Activated CD8-positive, alpha-beta memory T cell treated with anti-CD3 and anti-CD28 coated beads for 24 hours (primary cell): ENCODE measurements at regions not wholly inside any gene's neighbourhood (a gene's known extent, or its start where the extent isn't known, plus 50 kb on each side); places are given as distances from the start of the nearest gene placed in this dataset.
"Not testable (repeated sequence)": the region's sequence is repeated elsewhere in the genome, so short reads cannot be mapped to it uniquely, and the experiment has no call there.

Experiments used
- DNase-seq: peaks from one replicate; pipeline ENCODE4 v3.0.0-alpha.2; 2020

DNA sequence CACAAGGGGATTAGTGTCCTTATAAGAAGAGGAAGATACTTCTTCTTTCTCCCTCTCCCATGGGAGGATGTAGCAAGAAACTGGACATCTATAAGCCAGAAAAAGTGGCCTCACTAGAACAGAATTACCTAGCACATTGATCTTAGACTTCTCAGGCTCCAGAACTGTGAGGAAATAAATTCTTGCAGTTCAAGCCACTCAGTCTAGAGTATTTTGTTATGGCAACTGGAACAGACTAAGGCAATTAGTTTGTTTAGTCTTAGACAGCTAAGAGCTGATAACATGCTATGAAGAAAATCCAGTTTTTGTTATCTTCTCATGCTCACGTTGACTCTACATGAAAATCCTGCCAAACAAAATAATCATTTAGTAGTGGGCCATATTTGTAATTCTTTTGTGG lies 627.6 kb upstream of the PHF14 start:
- no peak for DNase-seq

GRCh38 chr7:10355816-10356215 lies 617.9 kb upstream of the PHF14 start:
- DNase-seq, result no peak

GRCh38 chr7:10360050-10360449 lies 613.6 kb upstream of the PHF14 start:
- no peak for DNase-seq

- no peak for DNase-seq
Observed at GRCh38 chr7:10401793-10402192, 571.9 kb upstream of the PHF14 start.

DNA sequence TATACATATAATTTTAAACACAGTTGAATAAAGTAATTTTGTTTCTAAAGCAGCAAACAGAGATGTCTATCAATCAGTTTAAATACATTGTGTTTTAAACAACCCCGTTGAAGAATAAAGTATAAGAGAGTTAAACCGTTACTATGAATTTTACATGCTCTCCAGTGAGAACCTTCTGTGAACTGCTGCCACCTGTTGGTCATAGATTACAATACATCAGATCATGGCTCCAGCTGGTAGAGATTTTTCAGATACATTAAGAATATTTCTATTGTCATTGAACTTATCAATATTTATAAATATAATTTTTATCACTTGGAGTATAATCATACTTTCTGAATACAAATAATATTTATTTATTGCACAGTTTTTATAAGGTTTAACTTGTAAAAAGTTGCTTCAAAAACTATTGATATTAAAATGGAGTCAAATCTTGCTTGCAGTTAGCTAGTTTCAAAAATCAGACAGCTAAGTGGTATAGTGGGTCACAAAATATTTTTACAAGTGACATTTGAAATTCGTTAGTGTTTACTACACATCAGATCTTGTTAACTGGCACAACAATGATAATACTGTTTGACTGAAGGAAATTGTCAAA lies 561.2 kb upstream of the PHF14 start:
- no peak for DNase-seq

DNA sequence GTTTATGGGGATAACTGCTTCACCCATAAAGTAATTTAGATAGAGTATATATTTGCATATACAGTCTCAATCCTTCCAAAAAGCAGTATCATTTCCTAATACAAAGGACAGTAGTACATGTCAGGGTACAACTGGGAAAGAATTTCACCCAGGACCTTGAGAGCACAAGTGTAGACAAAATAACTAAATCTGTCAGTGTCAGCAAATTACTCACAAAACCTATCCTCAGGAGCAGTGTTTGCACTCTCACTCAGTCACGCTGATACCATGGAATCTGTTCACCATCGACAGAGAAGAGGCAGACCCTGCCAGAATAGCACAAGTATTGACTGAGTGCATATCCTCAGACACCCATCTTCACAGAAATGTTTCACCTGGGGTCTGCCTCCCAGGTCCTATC lies 554.7 kb upstream of the PHF14 start:
- no peak for DNase-seq

GRCh38 chr7:10429031-10429430 lies 544.6 kb upstream of the PHF14 start:
- DNase-seq, result no peak

DNA sequence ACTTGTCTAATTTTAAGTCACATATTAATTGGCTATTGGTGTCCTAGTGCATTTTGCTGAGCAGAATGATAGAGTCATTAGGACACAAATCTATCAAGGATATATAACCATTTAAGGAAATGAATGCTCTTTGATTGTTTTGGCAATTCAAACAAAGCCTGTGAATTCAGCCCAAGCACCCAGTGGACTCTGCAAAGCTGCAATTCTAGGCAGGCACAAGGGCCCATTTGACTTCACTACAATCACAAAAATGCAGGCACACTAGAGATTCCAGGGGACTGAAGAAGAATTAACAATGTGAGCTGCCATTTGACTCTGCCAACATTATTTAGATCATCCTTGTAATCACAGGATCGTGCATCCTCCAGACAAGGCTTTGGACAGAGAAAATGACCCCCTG lies 544.2 kb upstream of the PHF14 start:
- no peak for DNase-seq

DNA sequence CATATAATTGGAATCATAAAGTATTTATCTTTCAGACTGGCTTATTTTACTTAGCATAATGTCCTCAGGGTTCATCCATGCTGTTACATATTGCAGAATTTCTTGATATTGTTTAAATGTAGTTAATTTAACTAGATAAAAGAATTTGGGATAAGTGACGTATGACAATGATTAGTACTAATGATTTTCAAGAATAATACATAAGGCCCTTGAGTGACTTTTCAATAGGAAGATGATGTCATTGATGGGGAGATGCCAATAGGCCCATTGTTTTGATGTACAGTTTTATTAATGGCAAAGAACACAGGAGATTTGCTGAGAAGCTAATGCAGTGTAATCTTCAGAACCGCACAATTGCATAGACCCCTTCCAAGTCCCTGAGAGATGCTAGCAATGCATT lies 537.4 kb upstream of the PHF14 start:
- no peak for DNase-seq

DNA sequence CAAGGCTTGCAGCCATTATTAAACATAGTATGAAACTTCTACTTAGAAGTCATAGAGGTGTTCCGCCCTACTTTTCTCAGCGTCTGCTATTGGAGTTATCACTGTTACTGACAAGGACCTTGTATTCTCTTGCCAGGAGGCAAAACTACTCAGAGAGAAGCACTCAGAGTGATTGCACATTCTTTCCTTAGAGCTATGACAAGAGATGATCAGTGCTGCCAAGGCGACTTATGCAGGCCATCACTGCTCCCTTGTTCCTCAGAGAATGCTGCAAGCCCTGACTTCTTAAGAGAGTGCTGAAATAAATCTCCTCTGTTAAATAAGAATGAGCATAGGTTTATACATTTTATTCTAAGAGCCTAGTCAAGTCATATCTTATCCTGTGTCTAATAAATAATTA lies 534.6 kb upstream of the PHF14 start:
- DNase-seq, result no peak

GRCh38 chr7:10455936-10456335 lies 517.7 kb upstream of the PHF14 start:
- no peak for DNase-seq

GRCh38 chr7:10460474-10460873 lies 513.2 kb upstream of the PHF14 start:
- no peak for DNase-seq

DNA sequence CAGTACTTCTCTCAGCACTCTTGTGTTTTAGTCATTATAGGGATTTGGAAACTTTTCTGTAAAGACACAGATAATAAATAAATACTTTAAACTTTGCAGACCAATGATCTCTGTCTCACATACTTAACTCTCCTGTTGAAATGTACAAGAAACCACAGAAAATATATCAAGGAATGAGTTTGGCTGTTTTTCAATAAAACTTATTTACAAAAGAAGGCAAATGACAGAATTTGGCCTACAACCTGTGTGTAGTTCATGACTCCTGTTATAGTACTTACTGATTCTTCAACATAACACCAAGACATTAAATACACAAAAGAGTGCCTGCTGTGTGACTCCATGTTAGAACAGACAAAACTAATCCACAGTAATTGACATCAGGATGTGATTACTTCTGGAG lies 510.0 kb upstream of the PHF14 start:
- DNase-seq, result no peak

DNA sequence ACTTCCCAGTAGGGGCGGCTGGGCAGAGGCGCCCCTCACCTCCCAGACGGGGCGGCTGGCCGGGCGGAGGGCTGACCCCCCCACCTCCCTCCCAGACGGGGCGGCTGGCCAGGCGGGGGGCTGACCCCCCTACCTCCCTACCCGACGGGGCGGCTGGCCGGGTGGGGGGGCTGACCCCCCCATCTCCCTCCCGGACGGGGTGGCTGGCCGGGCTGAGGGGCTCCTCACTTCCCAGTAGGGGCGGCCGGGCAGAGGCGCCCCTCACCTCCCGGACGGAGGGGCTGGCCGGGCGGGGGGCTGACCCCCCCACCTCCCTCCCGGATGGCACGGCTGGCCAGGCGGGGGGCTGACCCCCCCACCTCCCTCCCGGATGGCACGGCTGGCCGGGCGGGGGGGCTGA lies 508.1 kb upstream of the PHF14 start:
- DNase-seq, result not testable (repeated sequence)

GRCh38 chr7:10468908-10469307 lies 504.8 kb upstream of the PHF14 start:
- no peak for DNase-seq

DNA sequence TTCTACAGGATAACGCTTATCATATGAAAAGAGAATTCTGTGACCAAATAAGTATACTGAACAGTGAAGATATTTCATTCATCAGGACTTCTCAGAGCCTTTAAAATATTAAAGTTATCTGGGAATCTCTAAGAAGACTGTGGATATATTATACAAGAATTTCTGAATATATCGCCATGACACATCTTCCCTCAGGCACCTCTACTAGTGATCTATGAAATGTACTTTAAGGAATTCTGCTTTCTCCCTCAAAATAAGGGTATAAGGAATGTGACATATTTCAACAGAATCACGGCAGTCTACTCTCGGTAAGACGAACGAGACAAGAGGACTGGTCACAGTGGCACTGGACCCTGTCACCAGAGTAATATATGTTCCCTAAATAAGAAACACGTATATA lies 504.2 kb upstream of the PHF14 start:
- DNase-seq, result no peak

- no peak for DNase-seq
Observed at GRCh38 chr7:10471280-10472058, 502.2 kb upstream of the PHF14 start.

DNA sequence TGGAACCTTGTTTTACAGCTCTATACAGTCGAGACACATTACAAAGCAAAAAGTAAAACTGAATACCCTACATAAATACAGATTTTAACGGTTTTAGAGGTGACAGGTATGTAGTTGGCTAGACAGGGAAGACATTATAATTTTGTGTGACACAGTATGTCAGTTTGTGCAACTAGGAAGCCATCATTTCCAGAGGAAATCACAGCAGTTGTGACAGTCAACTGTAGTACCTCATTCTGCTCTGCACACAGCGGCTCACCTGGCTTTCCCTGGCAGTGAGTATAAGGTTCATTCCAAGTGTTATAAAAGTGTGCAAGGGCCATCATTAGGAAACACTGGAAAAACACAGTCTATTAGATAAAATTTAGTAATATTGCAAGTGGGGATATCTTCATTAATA lies 501.6 kb upstream of the PHF14 start:
- DNase-seq, result no peak

DNA sequence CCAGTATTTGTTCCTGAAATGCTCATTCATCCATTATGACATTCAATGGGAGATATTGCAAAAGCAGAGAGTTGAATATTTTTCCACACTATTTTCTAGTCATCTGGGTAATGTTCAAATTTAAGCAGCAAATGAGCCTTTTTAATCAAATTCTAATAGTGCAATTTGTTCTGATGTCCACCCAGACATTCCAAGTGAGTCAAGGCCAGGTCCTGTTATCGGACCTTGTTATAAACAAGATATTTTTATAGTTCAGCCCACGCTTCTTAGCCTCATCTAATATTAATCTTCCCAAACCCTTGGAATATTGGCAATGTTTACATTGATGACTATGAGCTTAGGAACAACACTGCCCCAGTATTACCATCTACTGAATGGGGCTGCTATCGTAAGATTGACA lies 500.1 kb upstream of the PHF14 start:
- no peak for DNase-seq

GRCh38 chr7:10474048-10474447 lies 499.6 kb upstream of the PHF14 start:
- no peak for DNase-seq

- DNase-seq, result no peak
Observed at GRCh38 chr7:10475940-10476641, 497.6 kb upstream of the PHF14 start.

GRCh38 chr7:10476642-10477041 lies 497.0 kb upstream of the PHF14 start:
- no peak for DNase-seq

DNA sequence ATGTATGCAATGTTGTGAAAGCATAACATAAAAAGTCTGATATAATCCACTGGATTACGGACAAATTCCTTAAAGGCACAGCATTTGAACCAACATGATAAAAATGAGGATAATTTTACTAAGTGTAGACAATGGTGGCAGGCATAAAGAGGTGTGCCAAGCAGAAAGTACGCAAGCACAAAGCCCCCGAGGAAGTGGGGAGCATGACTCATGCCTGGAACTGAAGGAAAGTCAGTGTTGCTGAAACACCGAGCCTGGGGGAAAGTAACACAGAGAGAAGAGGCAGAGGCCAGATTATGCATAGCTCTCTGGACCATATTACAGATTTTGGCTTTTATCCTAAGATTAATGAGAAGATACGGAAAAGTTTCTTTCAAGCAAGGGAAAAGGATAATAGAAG lies 490.0 kb upstream of the PHF14 start:
- no peak for DNase-seq

GRCh38 chr7:10484767-10485166 lies 488.9 kb upstream of the PHF14 start:
- DNase-seq, result no peak
